HG02885 (cell line): ENCODE measurements at regions not wholly inside any gene's neighbourhood (a gene's known extent, or its start where the extent isn't known, plus 50 kb on each side); places are given as distances from the start of the nearest gene placed in this dataset.

ENCODE experiments used
- ATAC-seq: cut with Tn5 transposase; IDR thresholded peaks from one replicate; pipeline ENCODE4 v1.9.1; 2021; ENCODE audit warnings: mild to moderate bottlenecking; ENCODE audit not compliant: unreplicated experiment, poor library complexity

GRCh38 chr7:96638669-96639068 lies 71.0 kb downstream of the SEM1 start:
- no peak for ATAC-seq

GRCh38 chr7:96637522-96637921 lies 72.1 kb downstream of the SEM1 start:
- ATAC-seq: no peak

- no peak for ATAC-seq
Measured at GRCh38 chr7:96636979-96637378, 72.7 kb downstream of the SEM1 start.

GRCh38 chr7:96636342-96636860 lies 73.2 kb downstream of the SEM1 start:
- no peak for ATAC-seq

- no peak for ATAC-seq
Measured at GRCh38 chr7:96629884-96630283, 79.8 kb downstream of the SEM1 start.

- ATAC-seq: no peak
Measured at GRCh38 chr7:96624954-96625353, 84.7 kb downstream of the SEM1 start.

- ATAC-seq: no peak
Measured at GRCh38 chr7:96621932-96622331, 87.7 kb downstream of the SEM1 start.

- ATAC-seq: peak; percentile 82
Measured at GRCh38 chr7:96614154-96614867, 95.3 kb downstream of the SEM1 start.

GRCh38 chr7:96612034-96612433 lies 97.6 kb downstream of the SEM1 start:
- no peak for ATAC-seq

GRCh38 chr7:96605045-96605716 lies 104.5 kb downstream of the SEM1 start:
- ATAC-seq: no peak

- ATAC-seq: no peak
Measured at GRCh38 chr7:96599288-96599936, 110.2 kb downstream of the SEM1 start.

GRCh38 chr7:96598421-96598820 lies 111.2 kb downstream of the SEM1 start:
- no peak for ATAC-seq

GRCh38 chr7:96596120-96596826 lies 113.4 kb downstream of the SEM1 start:
- no peak for ATAC-seq

- no peak for ATAC-seq
Measured at GRCh38 chr7:96591900-96592676, 117.6 kb downstream of the SEM1 start.

- ATAC-seq: no peak
Measured at GRCh38 chr7:96591159-96591899, 118.3 kb downstream of the SEM1 start.

- no peak for ATAC-seq
Measured at GRCh38 chr7:96589038-96589437, 120.6 kb downstream of the SEM1 start.

GRCh38 chr7:96579119-96579518 lies 130.5 kb downstream of the SEM1 start:
- ATAC-seq: no peak

GRCh38 chr7:96578606-96579005 lies 131.0 kb downstream of the SEM1 start:
- no peak for ATAC-seq

GRCh38 chr7:96563409-96563808 lies 146.2 kb downstream of the SEM1 start:
- ATAC-seq: no peak
